HG03558 (cell line): ENCODE measurements at regions not wholly inside any gene's neighbourhood (a gene's known extent, or its start where the extent isn't known, plus 50 kb on each side); places are given as distances from the start of the nearest gene placed in this dataset.

Source experiments
- ATAC-seq: cut with Tn5 transposase; IDR thresholded peaks from one replicate; pipeline ENCODE4 v1.9.1; 2021; ENCODE audit warnings: moderate number of reproducible peaks; ENCODE audit not compliant: unreplicated experiment; ENCODE audit errors: extremely low read depth

DNA sequence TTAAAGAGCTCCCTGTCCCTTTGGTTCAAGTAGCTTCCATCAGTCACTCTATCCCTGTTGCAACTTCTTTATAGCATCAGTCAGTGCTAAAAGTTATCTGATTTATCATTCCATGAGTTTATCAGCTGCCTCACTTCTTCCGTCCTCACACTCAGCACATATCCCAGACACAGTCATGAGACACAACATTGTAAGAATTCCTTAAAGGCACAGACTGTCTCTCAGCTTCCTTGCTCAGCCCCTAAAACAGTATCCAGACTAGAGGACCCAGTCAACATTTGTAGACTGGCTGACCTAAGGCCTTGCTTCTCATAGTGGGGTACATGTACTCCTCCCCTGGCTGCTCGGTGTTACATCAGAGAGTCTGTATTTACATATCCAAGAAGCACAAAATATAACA lies 164.9 kb upstream of the ADGRL2 start:
- ATAC-seq: no peak

DNA sequence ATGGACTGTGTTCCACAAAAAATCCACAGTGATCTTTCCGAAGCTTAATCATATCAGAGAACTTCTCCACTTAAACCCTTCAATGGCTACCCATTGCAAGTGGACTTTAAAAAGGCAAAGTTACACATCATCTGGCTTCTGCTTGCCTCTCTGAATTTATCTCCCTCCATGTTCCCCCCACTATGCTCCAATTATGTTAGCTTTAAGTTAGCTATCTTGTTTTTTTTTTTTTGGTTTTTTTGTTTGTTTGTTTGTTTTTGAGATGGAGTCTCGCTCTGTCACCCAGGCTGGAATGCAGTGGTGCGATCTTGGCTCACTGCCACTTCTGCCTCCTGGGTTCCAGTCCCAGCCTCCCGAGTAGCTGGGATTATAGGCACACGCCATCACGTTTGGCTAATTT lies 166.4 kb upstream of the ADGRL2 start:
- no peak for ATAC-seq

DNA sequence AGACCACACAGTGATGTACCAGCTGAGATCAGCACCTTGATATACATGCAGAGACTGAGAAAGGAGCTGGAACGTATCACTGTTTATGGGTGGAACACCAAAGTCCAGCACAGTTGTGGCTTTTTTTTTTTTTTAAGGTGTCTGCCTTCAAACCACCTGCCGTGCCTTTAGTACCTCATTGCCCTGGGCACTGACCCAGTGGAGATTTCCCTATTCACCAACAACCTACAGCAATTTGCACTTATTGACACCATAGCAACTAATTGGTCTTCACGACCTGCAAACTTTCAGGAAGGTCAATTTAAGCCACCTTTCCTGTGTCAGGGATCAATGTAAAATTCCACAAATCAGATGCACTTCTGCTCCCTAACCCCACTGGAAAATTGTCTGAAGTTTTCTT lies 181.6 kb upstream of the ADGRL2 start:
- ATAC-seq: no peak

DNA sequence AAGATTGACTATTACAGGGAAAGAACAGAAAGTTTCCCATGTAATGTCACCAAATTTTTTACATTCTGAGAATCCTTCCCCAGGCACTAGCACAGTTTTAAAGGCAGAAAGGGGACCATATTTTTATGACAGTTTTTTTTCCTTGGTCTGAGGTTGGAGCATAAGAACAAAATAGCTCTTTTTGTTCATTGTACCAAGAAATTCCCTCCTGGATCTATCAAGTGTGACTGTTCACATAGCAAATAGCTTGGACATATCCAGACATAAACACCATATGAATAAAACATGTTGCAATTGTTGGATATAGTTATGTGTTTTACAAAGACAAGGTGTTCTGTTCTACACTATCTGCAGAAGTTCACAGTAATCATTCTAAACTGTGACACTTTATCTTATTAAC lies 182.4 kb upstream of the ADGRL2 start:
- ATAC-seq: no peak

DNA sequence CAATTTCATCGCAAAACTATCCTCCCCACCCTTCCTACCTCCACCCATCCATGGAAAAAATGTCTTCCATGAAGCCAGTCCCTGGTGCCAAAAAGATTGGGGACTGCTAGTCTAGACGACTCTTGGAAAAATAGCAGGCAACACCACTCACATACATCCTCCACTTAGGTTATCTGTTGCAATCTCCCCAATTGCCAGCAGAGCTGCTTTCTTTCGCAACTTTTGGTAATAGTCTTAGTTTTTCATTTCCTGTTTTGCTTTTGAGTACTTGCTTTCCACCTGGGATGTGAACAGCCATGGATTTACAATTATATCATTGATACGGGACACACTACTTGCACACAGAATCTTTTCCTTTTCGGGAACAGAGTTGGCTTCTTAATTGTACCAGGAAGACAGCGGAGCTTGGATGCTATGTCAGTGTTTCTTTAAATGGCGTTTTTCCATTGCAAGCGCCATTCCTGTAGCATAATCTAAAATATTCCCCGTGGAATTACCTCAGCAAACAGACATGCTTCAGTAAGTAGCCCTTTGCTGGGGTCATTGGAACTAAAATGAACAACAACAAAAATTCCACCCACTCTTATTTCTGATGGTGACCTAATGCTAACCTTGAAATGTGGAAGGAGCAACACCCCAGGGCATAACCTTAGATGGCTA lies 183.3 kb upstream of the ADGRL2 start:
- ATAC-seq: no peak

DNA sequence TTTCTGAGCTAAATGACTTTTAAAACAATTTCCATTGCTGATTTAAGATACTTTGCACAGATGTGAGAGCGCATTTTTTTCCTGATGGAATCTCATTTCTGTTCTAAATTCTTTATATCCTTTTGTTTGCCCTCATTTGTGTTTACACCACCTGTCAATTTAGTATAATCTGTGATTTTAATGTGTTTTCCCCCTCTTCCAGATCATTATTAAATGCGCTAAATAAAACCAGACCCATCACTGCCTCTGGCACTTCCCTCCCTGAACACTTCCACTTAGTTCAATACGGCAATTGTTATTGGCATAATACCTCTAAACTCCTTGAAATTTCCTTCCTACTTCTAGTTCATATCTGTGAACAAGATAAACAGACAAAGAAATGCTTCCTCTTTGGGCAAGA lies 186.9 kb upstream of the ADGRL2 start:
- no peak for ATAC-seq

DNA sequence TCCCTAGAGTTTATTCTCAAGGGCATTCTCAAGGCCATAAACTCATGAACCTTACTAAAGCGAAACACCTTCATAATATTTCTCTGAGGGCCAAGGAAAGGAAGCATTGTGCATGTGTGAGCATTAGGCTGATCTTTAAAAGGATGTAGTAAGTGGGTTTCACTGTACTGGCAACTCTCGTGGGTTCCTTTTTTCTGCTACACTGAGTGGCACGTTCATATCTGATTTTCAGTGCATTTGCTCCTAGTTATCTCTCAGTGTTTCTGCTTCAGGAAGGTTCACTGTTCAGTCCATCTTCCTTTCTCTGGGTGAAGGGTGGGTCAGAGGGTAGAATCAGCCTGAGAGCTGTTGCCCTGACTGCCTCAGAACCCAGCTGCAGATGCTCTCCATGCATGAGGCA lies 192.8 kb upstream of the ADGRL2 start:
- no peak for ATAC-seq

DNA sequence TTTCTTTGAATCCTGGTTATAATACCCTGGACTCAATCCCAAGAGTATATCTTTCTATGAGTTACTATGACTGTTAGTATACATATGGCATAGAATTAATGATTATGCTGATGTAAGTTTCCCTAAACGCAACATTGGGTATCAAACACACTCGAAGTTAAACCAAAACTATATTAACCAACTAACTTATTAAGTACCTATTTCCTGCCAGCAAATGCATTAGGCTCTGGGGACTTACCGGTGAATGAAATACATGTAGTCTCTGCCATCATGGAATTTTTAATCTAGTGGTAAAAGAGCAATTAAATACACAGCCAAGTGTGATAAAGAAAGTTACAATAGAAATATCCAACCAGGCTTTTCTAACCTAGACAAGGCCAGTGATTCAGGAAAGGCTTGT lies 193.6 kb upstream of the ADGRL2 start:
- no peak for ATAC-seq

DNA sequence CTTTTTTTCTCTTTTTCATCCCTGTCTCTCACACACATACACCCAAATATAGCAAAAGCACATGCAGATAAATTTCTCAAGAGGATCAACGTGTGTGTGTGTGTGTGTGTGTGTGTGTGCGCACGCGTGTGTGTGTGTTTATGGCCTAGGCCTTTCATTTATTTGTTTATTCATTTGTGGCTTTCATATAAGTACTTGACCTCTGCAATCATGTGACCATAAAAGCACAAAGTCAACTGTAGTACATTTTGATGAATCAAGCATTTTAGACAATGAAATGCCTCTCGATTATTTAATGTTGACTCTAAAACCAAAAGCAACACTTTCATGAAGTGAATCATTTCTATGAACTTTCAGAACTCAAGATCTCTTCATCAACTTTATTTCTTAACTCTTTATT lies 194.1 kb upstream of the ADGRL2 start:
- ATAC-seq: no peak

DNA sequence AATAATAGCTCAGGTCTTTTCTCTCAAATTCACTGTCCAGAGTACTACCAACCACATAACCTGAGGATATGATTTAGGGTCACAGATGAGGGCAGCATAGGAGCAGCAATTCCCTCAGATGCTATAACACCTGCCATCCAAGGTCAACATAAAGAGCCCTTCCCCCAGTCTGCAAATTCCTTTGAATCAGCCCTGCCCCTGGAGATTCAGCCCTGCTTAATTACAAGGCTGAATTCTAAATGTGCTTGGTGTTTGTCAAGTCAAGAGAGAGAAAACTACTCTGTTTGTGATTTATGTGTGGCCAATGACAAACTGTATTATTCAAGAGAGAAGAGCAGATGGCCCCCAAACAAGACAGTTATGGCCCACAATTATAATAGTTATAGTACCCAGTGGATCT lies 195.7 kb upstream of the ADGRL2 start:
- ATAC-seq: no peak

DNA sequence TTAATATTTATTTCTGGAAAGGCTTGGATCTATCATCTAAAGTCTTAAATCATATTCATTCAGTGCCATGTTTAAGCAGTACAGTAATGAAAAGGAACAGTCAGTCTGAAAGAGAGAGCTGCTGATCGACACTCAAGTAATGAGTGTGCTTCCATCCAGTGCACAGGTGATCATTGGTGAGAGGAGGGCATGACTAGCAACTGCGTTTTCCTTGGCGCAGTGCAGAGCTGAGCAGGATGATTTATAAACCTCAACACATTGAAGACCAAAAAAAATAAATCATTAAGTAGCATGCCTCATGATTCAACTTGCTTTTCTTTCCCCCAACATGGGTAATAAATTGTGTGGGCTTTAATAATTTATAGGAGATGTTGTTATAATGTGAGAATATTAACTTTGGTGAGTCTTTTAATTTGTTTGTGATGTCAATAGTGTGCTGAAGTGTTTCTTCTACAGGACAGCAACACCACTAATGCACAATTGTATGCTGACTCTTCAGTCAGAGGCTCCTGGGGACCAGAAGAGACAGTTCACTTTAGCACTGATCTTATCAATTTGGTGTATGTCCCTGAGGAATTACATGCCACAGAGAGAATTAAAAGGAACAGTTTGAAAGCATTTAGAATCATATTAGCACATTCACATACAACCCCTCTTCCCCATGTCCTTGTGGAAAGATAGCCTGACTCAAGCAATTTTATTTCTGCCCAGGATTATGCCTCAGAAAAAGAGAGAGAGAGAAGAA lies 199.7 kb upstream of the ADGRL2 start:
- no peak for ATAC-seq

DNA sequence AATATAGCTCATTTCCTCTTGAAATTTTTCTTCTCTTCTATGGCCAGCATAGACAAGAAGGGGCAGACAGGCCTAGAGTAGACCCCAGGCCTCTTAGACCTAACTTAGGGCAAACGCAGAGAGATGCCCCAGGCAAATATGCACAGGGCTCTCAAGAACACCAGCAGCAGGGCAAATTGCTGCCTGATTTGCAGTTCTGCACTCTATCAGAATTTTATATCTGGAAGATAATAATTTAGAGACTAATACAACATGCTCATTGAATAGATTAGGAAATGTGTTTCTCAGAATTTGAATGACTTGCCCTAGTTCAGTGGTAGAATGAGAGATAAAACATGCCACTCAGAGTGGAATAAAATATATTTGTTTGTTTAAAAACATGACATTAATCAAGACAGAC lies 200.4 kb upstream of the ADGRL2 start:
- no peak for ATAC-seq

DNA sequence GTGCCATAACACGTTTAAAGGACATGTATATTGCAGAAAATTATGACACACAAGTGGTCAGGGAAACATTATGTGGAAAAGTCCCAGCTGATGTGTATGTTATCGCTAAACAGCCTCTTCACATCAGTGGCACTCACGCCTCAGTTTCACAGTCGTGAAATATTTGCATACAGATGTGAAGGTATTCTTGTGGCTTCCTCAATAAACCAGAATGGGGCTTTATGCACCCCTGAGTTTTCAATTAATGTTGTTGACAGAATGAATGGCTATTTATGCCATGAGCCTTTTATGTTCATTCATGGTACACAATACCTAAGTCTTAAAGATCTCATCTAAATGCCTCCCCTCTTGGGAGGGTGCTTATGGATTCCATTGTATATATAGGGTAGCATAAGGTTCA lies 202.1 kb upstream of the ADGRL2 start:
- ATAC-seq: no peak

DNA sequence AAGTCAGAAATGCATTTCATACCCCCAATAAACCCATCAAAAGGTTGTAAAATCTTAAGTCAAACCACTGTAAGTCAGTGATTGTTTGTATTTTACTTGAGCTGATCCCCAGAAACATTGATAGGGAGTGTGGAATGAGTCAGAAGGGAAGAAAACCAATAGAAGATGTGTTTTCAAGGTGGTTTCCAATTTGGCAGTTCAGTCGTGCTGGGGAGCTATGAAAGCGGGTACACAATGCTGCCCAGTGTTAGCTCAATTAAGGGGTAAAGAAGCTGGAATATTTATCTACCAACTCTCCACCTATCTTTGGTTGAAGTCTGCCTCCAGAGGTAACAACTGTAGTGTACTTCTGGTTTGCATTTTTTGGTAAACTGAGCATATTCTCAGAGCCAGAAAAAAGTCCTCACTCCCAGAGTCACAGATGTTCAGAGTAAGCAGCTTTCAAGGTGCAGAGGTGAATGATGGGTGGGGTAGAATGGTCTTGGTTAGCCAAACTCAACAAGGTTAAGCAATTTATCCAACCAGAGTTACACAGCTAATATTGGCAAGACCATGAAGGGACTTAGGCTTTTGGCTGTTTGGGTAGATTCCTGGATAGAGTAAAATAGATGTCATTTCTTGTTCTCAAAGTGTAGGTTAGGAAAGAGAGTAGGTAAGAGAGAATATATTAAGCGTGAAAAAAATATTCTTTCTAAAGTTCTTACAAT lies 202.9 kb upstream of the ADGRL2 start:
- ATAC-seq: no peak

DNA sequence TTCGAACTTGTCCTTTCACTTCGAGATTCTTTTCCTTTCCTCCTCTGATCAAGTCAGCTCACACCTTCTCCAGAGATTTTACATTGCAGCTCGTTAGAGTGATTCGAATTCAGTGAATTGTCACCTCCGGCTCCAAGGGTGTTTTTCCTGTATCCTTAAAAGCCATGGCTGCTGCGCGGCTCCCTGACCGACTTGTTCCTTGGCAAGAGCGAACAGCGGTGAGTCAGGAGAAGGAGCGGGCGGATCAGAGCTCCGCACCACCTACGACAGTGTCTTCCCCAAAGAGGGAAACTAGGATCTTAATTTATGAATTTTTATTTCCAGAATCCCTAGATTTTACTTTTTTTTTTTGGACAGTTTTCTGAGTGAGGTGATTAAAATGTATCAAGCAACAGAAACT lies 204.4 kb upstream of the ADGRL2 start:
- no peak for ATAC-seq

DNA sequence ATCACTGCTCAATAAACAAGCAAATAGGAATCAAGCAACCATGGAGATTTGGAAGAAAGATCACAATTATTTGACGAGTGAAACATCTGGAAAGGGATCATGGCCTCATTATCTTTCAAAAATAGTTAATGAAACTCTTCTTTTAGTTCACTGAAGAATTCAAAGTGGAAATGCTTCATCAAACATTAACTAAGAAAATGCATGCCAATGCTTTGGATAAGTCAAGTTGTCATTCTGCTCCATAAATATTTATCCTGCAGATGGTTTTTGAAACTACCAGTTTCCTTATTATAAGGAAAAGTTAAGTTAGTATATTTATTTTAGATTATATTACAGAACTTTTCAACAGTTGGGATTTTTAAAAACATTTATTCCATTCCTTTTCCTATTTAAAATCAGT lies 206.5 kb upstream of the ADGRL2 start:
- ATAC-seq: no peak

DNA sequence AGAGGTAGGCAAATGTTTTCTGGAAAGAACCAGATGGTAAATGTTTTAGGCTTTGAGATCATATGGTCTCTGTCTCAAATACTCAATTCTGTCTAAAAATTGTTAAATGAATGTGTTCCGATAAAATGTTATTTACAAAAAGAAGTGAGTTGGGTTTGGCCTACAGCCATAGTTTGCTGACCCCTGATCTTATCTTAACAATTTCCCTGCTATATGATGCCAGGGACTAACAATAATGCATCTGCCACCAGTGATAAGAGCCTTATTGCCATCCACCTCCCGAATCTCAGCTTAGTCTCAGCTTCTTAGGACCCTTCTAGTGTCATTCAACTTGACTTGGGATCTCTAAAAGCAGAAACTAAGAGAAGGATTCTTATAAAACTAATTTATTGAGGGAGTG lies 208.5 kb upstream of the ADGRL2 start:
- ATAC-seq: no peak

DNA sequence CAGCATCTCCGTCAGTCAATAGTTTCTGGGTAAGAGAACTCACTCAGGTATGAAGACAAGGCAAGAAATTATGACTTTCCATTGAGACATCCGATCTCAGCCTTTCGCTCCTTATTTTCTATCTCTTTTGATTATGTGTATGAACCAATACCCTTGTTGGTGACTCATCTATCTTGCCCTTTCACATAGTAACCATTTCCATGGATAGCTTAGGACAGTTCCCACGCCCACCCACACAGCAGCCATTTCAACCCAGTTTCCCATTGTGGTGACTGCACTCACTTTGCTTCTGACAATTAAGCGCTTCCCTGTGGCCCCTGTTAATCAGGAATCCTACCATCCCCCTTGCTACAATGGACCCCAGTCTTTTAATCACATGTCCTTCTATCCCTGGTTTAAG lies 210.6 kb upstream of the ADGRL2 start:
- no peak for ATAC-seq

DNA sequence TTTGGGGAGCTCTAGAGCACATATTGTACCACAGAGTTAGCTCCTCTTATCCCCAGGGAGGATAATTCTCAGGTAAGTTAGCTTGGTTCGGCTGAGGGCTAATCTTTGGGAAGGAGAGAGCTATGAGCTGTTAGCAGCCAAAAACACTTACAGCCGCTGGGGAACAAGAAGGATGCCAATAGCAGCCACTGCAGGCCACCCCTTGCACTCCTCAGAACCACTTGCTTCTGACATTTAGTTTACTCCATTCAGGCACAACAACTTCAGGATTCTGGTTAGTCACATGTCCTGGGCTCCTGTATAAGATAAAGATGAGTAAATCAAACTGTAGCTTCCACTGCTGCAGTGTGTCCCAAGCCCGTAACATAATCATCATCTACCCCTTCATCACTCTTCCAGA lies 212.6 kb upstream of the ADGRL2 start:
- ATAC-seq: no peak

DNA sequence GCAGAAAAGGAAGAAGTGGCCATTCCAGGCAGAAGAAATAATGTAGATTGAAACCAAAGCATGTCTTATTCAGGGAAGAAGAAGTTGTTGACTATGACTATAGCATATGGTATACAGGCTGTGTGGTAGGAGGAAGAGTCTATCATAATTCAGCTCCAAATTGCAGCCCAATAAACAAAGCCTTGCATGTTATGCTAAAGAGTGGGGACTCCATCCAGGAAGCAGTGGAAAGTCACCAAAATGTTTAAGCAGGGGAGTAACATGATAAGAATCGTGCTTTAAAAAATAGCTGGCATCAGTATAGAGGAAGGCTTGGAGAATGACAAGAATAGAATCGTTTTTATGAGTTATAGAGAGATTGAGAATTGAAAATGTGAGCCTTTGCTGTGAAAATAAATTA lies 213.3 kb upstream of the ADGRL2 start:
- ATAC-seq: no peak

DNA sequence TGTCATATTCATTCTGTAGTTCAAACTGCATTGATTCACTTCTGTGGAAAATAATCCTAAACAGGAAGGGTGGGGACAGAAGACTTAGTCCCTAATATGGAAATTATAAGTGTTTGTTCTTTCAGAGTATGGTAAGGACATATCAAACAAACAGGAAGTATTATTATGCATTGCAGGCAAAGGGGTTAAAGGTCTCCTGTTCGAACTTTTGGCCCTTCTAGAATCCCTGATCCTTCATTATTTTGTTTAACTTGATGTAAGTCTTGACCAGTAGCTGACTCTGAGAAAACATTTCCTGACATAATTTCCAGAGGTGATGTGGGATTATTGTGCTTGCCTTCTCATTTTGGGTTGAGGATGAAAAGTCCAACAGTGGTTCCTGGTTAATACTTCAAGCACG lies 215.4 kb upstream of the ADGRL2 start:
- ATAC-seq: no peak

DNA sequence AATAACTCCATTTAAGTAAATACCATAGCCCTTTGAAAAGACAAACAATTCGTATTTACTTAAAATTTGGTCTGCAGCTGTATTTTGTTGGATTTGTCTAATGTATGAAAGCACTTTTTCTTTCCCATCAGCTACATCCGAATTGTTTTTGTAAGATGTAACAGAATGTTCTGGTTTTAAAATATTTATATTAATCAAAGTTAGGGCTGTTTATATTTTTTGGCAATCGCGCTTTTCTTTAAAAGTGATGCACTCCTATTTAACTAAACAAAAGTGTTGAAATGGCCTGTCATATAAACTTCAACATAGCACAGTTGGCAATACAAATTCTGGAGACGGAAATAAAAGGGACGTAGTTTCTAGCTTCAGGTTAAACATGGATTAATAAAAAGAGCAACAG lies 216.3 kb upstream of the ADGRL2 start:
- ATAC-seq: no peak
